ENCODE measurements at regions not wholly inside any gene's neighbourhood (a gene's known extent, or its start where the extent isn't known, plus 50 kb on each side); places are given as distances from the start of the nearest gene placed in this dataset.

GRCh38 chr9:14415947-14416346, 102.0 kb upstream of the NFIB start:
- H4K91ac ChIP-seq (ENCODE audit: insufficient read length, low read depth, low read length), result no peak overlapping the region
- no peak overlapping the region for H3K4me2 ChIP-seq (ENCODE audit: insufficient read depth, insufficient read length, low read length)
- H3K27me3 Mint-ChIP-seq (ENCODE audit: low read depth), result peaks cover 2% of the 10 kb centered on the region; the same call in 1 of the 2 replicates

More at GRCh38 chr9:14415947-14416346, 102.0 kb upstream of the NFIB start:
- H3K27me3 ChIP-seq (ENCODE audit: insufficient read depth, low read length), result no peaks in the 10 kb centered on the region
- Mint-ChIP-seq H3K9me3 (peaks cover 0 to 2% of the 10 kb centered on the region in 2 experiments; a peak in 2 of 5 replicates), H3K27ac (no peak overlapping the region), H3K4me1 (peaks cover 36 to 41% of the 10 kb centered on the region in 2 experiments), H3K4me3 (no peak overlapping the region), H3K36me3 (ENCODE audit: insufficient read depth in 1 of 3, low read depth in 3 of 3) (peaks cover 0 to 1% (median 0%) of the 10 kb centered on the region in 3 experiments; a peak in 1 of 7 replicates)
- H3K9me3 ChIP-seq (ENCODE audit: control insufficient read depth, low read depth, low read length), result no peaks in the 10 kb centered on the region
- WGBS (ENCODE audit: extremely low coverage, insufficient read length, low lambda C conversion rate), result no CpG with 5 or more reads among the region's 1 CpG
- H3K23me2 ChIP-seq (ENCODE audit: insufficient read length, low read depth, low read length, poor library complexity, severe bottlenecking), result no peaks in the 10 kb centered on the region
- H3K56ac ChIP-seq (ENCODE audit: insufficient read length, low read depth, low read length), result no peak overlapping the region
- H3K18ac ChIP-seq (ENCODE audit: insufficient read length, low read depth, low read length), result no peak overlapping the region
- no peaks in the 10 kb centered on the region for H3K79me2 ChIP-seq (ENCODE audit: insufficient read depth, low read length)
- DNase-seq, result no peak
- no peak overlapping the region for H2BK120ac ChIP-seq (ENCODE audit: low read depth, low read length, poor library complexity, severe bottlenecking)
- H3K23ac ChIP-seq (ENCODE audit: insufficient read length, low read depth, low read length), result no peak overlapping the region
- H4K20me1 ChIP-seq (ENCODE audit: control insufficient read depth, insufficient read depth, insufficient read length), result no peaks in the 10 kb centered on the region
- no peak overlapping the region for H4K8ac ChIP-seq (replicated peaks; ENCODE audit: insufficient read length, low read depth, low read length)
- H2AFZ ChIP-seq (ENCODE audit: low read length), result no peak overlapping the region
- peaks cover 10% of the 10 kb centered on the region; the same call in 1 of the 2 replicates for H3K4me1 ChIP-seq (ENCODE audit: insufficient read depth, low read length)
- H3K14ac ChIP-seq (ENCODE audit: insufficient read depth, low read length), result no peak overlapping the region
- H3K9ac ChIP-seq (ENCODE audit: extremely low read depth, insufficient read length, low read length), result no peak overlapping the region
- H3K4ac ChIP-seq (ENCODE audit: low read depth, low read length), result no peak overlapping the region
- no peak overlapping the region for H3T11ph ChIP-seq (ENCODE audit: low read length)
- no peak overlapping the region for H3K27ac ChIP-seq (ENCODE audit: insufficient read length, low read depth, low read length)
- H4K5ac ChIP-seq (ENCODE audit: insufficient read length, low read depth, low read length), result no peak overlapping the region
- no peak overlapping the region for H2BK15ac ChIP-seq (ENCODE audit: low read depth, low read length)
- no peak overlapping the region for H2AK5ac ChIP-seq (ENCODE audit: insufficient read length, low read length)
- no peak overlapping the region for H2BK20ac ChIP-seq (ENCODE audit: low read depth, low read length, poor library complexity, severe bottlenecking)
- H2BK12ac ChIP-seq (ENCODE audit: insufficient read length, low read depth, low read length), result no peak overlapping the region
- no peak overlapping the region for H2BK5ac ChIP-seq (ENCODE audit: insufficient read length, low read length)
- TF ChIP-seq CTCF (conservative IDR thresholded peaks at IDR 0.05), result no peak
- H3K79me1 ChIP-seq (ENCODE audit: insufficient read depth, low read depth, low read length, poor library complexity, severe bottlenecking), result no peaks in the 10 kb centered on the region
